ENCODE measurements at regions not wholly inside any gene's neighbourhood (a gene's known extent, or its start where the extent isn't known, plus 50 kb on each side); places are given as distances from the start of the nearest gene placed in this dataset.

DNA sequence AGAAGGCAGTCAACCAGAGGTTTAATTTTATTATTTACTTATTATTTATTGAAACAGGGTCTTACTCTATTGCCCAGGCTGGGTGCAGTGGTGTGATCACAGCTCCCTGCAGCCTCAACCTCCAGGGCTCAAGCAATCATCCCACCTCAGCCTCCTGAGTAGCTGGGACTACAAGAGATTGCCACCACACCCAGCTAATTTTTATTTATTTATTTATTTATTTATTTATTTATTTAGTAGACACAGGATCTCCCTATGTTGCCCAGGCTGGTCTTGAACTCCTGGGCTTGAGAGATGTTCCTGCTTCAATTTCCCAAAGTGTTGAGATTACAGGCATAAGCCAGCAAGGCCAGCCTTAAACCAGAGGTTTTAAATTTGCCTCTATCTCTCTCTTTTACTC, 83.1 kb downstream of the RCN1 start (continued):
- TF ChIP-seq, protein P1, sequence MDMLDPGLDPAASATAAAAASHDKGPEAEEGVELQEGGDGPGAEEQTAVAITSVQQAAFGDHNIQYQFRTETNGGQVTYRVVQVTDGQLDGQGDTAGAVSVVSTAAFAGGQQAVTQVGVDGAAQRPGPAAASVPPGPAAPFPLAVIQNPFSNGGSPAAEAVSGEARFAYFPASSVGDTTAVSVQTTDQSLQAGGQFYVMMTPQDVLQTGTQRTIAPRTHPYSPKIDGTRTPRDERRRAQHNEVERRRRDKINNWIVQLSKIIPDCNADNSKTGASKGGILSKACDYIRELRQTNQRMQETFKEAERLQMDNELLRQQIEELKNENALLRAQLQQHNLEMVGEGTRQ (IDR thresholded peaks at IDR 0.05; ENCODE audit: borderline replicate concordance, low read depth, low read length): no peak
- TF ChIP-seq YY1 (IDR thresholded peaks at IDR 0.05; ENCODE audit: low read depth) (no peak), RFX5 (IDR thresholded peaks at IDR 0.05; ENCODE audit: low read length) (no peak), SIN3A (IDR thresholded peaks at IDR 0.05; ENCODE audit: borderline replicate concordance, low read depth, low read length) (no peak), NFIC (IDR thresholded peaks at IDR 0.05; ENCODE audit: borderline replicate concordance) (no peak), TAF1 (IDR thresholded peaks at IDR 0.05; ENCODE audit: borderline replicate concordance, low read depth, low read length) (no peak), GATA2 (CRISPR knock-in tag; IDR thresholded peaks at IDR 0.05) (no peak), RCOR1 (IDR thresholded peaks at IDR 0.05; ENCODE audit: low read length) (no peak), CHD2 (IDR thresholded peaks at IDR 0.05; ENCODE audit: low read length, partially characterized antibody) (no peak)
- TF ChIP-seq, protein P2, sequence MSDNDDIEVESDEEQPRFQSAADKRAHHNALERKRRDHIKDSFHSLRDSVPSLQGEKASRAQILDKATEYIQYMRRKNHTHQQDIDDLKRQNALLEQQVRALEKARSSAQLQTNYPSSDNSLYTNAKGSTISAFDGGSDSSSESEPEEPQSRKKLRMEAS (IDR thresholded peaks at IDR 0.05; ENCODE audit: low read depth): no peak

DNA sequence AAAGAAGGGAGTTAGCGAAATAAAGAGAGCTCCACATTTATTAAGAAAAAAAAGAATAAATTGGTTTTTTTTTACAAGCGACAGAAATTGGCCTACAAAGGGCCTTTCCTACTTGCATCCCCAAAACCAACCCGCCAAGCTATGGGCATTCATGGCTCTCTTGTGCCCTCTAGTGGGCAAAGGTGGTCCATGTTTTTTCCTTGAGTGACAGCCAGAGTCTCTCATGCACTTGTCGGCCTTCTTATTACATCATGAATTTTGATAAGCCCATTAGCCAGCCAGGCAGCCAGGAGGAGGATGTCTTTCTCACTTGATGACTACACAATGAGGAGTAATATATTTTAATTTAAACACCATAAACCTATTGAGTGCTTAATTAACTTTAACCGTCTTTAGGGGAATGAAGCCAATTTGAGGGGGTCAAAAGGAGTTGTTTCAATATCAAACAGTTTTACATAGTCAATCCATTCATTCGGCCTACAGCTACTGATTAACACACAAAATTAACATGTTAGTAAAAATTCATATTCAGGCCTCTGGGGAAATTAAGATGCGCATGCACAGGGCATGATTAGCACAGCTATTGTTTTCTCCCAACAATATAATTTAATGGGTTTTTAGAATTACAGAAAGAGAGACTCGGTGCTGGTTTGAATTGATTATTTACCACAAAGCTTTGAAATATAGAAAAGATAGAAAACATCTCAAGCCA, 85.5 kb downstream of the RCN1 start:
- no peak overlapping the region for H3K27ac ChIP-seq (ENCODE audit: low read depth in 2 of 2, low read length in 1 of 2)
- H3K36me3 ChIP-seq (replicated peaks in 1 of 2; ENCODE audit: control insufficient read depth in 1 of 2, insufficient read depth in 2 of 2, low read length in 1 of 2): no peaks in the 10 kb centered on the region
- 22% methylated on average over 8 of the region's 8 CpGs for WGBS (ENCODE audit: low lambda C conversion rate)
- H3K27me3 ChIP-seq (ENCODE audit: insufficient read depth): peaks cover 27% of the 10 kb centered on the region; the same call in 1 of the 2 replicates
- TF ChIP-seq, protein P3, sequence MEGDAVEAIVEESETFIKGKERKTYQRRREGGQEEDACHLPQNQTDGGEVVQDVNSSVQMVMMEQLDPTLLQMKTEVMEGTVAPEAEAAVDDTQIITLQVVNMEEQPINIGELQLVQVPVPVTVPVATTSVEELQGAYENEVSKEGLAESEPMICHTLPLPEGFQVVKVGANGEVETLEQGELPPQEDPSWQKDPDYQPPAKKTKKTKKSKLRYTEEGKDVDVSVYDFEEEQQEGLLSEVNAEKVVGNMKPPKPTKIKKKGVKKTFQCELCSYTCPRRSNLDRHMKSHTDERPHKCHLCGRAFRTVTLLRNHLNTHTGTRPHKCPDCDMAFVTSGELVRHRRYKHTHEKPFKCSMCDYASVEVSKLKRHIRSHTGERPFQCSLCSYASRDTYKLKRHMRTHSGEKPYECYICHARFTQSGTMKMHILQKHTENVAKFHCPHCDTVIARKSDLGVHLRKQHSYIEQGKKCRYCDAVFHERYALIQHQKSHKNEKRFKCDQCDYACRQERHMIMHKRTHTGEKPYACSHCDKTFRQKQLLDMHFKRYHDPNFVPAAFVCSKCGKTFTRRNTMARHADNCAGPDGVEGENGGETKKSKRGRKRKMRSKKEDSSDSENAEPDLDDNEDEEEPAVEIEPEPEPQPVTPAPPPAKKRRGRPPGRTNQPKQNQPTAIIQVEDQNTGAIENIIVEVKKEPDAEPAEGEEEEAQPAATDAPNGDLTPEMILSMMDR (IDR thresholded peaks at IDR 0.05): peak; percentile 88
- TF ChIP-seq SMC3 (IDR thresholded peaks at IDR 0.05; ENCODE audit: low read depth, low read length) (peak; percentile 75), RAD21 (IDR thresholded peaks at IDR 0.05; ENCODE audit: low read length) (peak; percentile 97), NRF1 (IDR thresholded peaks at IDR 0.05; ENCODE audit: low read depth, low read length) (no peak), GABPA (IDR thresholded peaks at IDR 0.05; ENCODE audit: low read depth) (no peak)
- TF ChIP-seq, protein P4, sequence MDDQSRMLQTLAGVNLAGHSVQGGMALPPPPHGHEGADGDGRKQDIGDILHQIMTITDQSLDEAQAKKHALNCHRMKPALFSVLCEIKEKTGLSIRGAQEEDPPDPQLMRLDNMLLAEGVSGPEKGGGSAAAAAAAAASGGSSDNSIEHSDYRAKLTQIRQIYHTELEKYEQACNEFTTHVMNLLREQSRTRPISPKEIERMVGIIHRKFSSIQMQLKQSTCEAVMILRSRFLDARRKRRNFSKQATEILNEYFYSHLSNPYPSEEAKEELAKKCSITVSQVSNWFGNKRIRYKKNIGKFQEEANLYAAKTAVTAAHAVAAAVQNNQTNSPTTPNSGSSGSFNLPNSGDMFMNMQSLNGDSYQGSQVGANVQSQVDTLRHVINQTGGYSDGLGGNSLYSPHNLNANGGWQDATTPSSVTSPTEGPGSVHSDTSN (IDR thresholded peaks at IDR 0.05): peak; percentile 93
- no peak overlapping the region for H3K4me3 ChIP-seq (ENCODE audit: low read depth in 2 of 2, low read length in 1 of 2)
- no peaks in the 10 kb centered on the region for H3K9me3 ChIP-seq
- peaks cover 0 to 4% of the 10 kb centered on the region in 2 experiments; a peak in 1 of 4 replicates for H3K4me1 ChIP-seq (ENCODE audit: control insufficient read depth in 1 of 2, insufficient read depth in 2 of 2, low read depth in 1 of 2, low read length in 1 of 2)
- no peaks in the 10 kb centered on the region for H3K79me2 ChIP-seq (ENCODE audit: insufficient read depth)
- peak; percentile 72 for DNase-seq
- no peak overlapping the region for H2AFZ ChIP-seq (ENCODE audit: low read depth)
- ChIA-PET POLR2A (no interaction called here), CTCF (interaction anchor here (0.5 to 11.0 kb wide), 64 partner anchors 8 to 1217 kb away, joined by 3 to 214 read pairs (median 4); no protein-coding TSS in a partner anchor)
- H3F3A ChIP-seq (replicated peaks; ENCODE audit: insufficient read depth): no peaks in the 10 kb centered on the region
- no peak overlapping the region for H3K4me2 ChIP-seq
- no peaks in the 10 kb centered on the region for H4K20me1 ChIP-seq (ENCODE audit: insufficient read depth)
- H3K9ac ChIP-seq: no peak overlapping the region
- H3K9me2 ChIP-seq: no peaks in the 10 kb centered on the region
